Ovary (tissue), 3 donors: ENCODE measurements at regions not wholly inside any gene's neighbourhood (a gene's known extent, or its start where the extent isn't known, plus 50 kb on each side); places are given as distances from the start of the nearest gene placed in this dataset.

ENCODE experiments used
- EP300 ChIP-seq: sonication (generic); formaldehyde crosslinking; IDR thresholded peaks from one replicate; pipeline ENCODE4 v1.6.1; 2017; ENCODE audit warnings: antibody characterized with exemption
- POLR2A ChIP-seq: fragments of 450-650 bp; IDR thresholded peaks from one replicate; pipeline ENCODE4 v1.6.1; 2017; ENCODE audit warnings: antibody characterized with exemption, mild to moderate bottlenecking, moderate library complexity
- TF ChIP-seq, protein P1 (sequence below), 3 donors: fragments of 450-650 bp in 2 of 3; fragments of 200-600 bp in 1 of 3; IDR thresholded peaks; one replicate each; pipeline versions ENCODE4 v1.5.1 to v1.8.0; 2016 to 2022; ENCODE audit warnings: antibody characterized with exemption in 3 of 3, mild to moderate bottlenecking in 1 of 3
- donor health status: DM: no; HTN: no; CAD: no.

DNA sequence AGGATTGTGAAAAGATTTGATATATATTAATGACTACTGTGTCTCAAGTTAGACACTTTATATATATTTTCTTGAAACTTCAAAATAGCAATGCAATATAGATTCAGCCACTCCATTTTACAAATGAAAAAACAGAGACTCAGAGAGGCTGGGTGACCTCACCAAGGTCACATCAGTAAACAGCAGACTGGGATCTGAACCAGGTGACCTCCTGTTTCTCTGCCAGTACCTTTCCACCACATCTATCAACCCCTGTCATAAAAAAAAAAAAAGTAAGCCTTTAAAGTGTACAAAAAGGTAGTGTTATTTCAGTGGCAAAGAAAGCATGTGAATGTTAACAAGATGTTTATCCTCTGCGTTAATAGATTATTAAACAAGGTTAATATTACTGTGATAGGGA lies 466.5 kb upstream of the DYNLRB2 start:
- TF ChIP-seq, protein P1, sequence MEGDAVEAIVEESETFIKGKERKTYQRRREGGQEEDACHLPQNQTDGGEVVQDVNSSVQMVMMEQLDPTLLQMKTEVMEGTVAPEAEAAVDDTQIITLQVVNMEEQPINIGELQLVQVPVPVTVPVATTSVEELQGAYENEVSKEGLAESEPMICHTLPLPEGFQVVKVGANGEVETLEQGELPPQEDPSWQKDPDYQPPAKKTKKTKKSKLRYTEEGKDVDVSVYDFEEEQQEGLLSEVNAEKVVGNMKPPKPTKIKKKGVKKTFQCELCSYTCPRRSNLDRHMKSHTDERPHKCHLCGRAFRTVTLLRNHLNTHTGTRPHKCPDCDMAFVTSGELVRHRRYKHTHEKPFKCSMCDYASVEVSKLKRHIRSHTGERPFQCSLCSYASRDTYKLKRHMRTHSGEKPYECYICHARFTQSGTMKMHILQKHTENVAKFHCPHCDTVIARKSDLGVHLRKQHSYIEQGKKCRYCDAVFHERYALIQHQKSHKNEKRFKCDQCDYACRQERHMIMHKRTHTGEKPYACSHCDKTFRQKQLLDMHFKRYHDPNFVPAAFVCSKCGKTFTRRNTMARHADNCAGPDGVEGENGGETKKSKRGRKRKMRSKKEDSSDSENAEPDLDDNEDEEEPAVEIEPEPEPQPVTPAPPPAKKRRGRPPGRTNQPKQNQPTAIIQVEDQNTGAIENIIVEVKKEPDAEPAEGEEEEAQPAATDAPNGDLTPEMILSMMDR (IDR thresholded peaks at IDR 0.05): no peak
- TF ChIP-seq EP300: no peak
- no peak for TF ChIP-seq POLR2A
